ENCODE measurements at regions not wholly inside any gene's neighbourhood (a gene's known extent, or its start where the extent isn't known, plus 50 kb on each side); places are given as distances from the start of the nearest gene placed in this dataset.

- TF ChIP-seq CTCF (IDR thresholded peaks at IDR 0.05) (no peak), POLR2A (IDR thresholded peaks at IDR 0.05) (no peak), POLR2AphosphoS5 (IDR thresholded peaks at IDR 0.05; ENCODE audit: insufficient read depth in 1 of 2, low read depth in 1 of 2) (no peak)
Measured at GRCh38 chr11:119782739-119783072, 53.7 kb upstream of the NECTIN1 start.
